GM18909 (cell line): ENCODE measurements at regions not wholly inside any gene's neighbourhood (a gene's known extent, or its start where the extent isn't known, plus 50 kb on each side); places are given as distances from the start of the nearest gene placed in this dataset.
A peak's percentile ranks its signal among the peaks of the same experiment; 100 is the strongest.
"Not testable (repeated sequence)": the region's sequence is repeated elsewhere in the genome, so short reads cannot be mapped to it uniquely, and the experiment has no call there.

Source experiments
- ATAC-seq: cut with Tn5 transposase; IDR thresholded peaks from one replicate; pipeline ENCODE4 v1.9.1; 2021; ENCODE audit warnings: mild to moderate bottlenecking; ENCODE audit not compliant: unreplicated experiment, poor library complexity

GRCh38 chr5:51156838-51157237 lies 226.4 kb upstream of the ISL1 start:
- no peak for ATAC-seq

- ATAC-seq, result no peak
Measured at GRCh38 chr5:51159164-51159563, 224.1 kb upstream of the ISL1 start.

- no peak for ATAC-seq
Measured at GRCh38 chr5:51159606-51160005, 223.6 kb upstream of the ISL1 start.

- ATAC-seq, result no peak
Measured at GRCh38 chr5:51162245-51162644, 221.0 kb upstream of the ISL1 start.

- not testable (repeated sequence) for ATAC-seq
Measured at GRCh38 chr5:51165621-51166020, 217.6 kb upstream of the ISL1 start.

GRCh38 chr5:51172903-51173626 lies 210.2 kb upstream of the ISL1 start:
- ATAC-seq, result no peak

DNA sequence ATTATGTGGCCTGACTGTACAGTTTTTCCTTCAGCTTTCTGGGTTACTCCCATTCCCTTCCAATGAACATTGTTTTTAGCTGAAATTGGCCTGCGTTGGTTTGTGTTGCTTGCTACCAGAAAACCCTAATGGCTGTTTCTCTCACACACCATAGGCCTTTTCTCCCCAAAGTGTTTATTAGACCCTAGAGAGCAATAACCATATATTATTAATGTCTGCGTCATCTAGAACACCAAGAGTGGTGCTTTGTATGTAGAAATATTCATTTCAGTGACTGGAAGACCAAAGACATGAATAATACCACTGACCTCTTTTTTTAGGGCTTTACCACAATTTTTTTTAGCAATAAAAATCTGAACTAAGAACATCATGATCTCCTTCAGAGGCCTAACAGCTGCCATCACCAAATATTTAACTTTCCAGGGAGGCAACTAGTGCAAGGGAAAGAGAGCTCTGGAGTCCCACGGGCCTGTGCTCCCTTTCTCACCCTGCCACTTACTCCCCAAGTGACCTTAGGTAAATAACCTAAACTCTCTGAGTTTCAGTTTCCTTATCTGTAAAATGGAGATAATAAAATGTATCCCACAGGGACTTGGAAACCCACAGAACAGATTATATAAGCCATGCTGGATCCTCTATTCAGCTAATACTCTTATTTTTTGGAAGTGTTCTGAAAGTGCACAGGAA lies 201.9 kb upstream of the ISL1 start:
- no peak for ATAC-seq

DNA sequence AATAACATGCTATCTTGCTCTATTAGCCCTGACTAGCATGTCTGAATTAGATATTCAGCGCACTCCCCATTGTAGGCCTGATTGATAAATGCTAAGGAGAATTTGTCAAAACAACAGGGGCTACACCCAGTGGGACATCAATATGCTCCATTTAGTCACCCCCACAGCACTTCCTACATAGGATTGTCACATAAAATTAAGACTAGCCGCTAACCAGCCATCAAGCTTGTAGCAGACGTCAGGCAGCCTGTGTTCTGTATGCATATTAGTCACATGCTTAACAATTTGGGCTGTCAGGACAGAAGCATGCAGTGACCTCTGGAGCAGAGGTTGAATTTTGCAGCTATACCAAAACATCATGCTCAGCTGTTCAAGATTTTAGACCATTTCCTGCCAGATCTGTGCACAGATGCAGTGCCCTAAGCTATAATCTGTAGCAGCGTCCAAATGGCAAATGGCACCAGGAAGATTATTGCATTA lies 197.4 kb upstream of the ISL1 start:
- ATAC-seq, result no peak

DNA sequence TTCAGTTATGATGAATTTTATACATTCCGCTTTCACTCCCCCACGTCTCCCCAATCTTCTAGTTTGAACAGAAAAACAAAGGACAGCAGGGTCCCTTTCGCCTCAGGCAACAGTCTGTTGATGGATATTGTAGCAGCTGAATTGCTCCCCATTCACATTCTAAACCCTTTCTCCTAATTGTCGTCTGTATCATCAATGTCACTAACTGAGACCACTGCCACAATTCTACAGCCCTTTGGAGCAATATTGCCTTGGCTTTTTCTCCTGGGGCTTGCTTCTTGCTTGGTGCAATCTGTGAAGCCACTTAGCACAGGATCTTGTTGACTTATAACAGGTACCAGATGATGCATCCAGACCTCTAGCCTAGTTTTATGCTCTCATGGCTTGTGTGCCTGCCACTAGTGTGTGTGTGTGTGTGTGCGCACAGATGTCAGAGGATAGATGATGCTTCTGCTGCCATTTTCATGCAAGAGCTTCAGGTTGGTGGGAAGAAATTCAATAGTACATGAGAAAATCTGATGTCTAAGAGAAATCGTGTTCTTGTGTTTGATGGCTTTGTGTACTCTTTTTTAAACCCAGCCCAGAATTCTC lies 195.2 kb upstream of the ISL1 start:
- no peak for ATAC-seq

DNA sequence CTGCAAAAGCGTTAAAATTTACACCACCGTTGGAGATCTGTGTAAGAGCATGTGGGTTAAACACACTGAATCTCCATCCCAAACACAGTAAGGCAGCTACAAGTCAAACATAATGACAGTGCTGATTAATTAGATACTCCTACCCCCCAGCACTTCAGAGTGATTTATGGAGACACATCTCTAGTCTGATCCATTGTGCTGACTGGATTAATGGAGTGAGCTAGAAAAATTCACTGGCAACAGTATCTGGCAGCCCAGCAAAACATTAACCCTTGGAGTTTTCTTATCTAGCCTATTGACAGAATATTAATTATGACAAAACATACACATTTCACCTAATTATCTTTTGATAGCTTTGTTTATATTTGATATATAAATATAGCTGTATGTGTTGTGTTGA lies 188.6 kb upstream of the ISL1 start:
- no peak for ATAC-seq

GRCh38 chr5:51201024-51201423 lies 182.2 kb upstream of the ISL1 start:
- ATAC-seq, result no peak

- no peak for ATAC-seq
Measured at GRCh38 chr5:51201708-51202107, 181.5 kb upstream of the ISL1 start.

DNA sequence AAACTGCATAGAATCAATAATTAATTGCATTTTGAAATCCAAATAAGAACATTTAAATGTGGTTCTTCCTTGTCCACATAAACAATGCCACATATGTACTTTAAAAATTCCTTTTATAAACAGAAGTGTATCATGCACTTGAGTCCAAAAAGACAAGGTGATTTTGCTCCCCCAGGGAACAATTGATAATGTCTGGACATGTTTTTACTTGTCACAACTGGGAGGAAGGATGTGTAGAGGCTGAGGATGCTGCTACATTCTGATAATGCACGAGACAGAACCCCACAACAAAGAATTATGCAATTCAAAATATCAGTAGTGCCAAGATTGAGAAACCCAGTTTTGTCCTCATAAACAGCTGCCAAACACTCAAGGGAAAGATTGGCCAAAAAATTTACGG lies 181.1 kb upstream of the ISL1 start:
- ATAC-seq, result no peak

- ATAC-seq, result peak; percentile 50
Measured at GRCh38 chr5:51203598-51203997, 179.7 kb upstream of the ISL1 start.

DNA sequence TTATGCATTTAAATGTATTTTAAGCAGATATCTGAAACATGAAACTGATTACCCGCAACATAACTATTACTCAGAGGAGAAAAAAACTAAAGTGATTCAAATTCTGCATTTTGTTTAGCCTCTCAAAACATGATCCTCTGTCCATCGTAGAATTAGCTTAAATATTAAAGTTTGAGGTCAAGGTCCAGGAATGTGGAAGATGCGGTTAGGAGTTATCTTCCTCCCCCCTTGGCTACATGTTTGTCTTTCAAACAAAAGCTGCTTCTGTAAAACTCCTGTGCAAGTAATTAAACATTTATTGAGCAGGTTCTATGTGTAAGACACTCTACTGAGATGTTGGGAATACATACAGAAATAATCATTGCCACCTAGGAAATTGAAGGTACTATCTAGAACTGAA lies 175.0 kb upstream of the ISL1 start:
- no peak for ATAC-seq

GRCh38 chr5:51214746-51215145 lies 168.5 kb upstream of the ISL1 start:
- ATAC-seq, result no peak

DNA sequence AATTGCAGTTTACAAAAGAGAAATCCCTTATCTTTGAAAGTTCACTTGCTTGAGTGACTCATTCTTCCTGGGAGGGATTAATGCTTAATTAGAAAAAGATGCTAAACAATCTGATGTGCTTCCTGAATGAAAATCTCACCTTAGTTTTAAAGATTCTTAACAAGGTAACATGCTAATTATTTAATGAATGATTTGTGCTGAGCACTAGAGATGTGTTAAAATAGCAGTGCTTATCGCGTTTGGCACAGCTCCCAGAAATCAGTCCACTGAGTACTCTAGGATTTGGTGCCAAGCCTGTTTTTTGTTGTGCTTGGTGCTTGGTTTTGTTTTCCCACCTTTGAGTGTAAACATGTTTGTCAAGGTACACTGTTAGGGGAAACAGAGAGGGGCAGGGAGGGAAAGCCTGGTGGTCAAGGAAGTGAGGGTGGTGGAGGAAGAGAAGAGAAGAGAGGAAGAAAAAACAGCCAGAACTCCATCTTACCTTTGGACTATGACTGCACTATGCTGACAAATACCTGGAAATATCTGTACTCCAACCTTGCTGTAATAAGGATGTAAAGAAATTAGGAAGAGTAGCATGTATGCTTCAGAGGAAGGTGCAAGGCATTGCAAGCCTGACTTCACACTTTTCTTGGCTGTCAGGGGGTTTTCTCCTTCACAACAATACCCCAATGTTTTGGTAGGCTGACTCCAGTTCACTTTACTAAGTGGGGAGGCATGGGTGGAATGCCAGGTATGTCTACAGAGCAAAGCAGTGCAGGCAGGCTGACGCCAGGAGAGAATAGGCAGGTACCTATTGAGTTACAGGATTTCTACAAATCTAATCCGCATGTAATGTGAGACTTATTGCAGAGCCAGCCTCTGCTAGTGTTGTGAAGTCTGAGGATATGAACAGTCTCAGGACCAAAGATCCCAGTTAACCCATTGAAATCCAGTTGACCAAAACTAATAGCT lies 157.2 kb upstream of the ISL1 start:
- no peak for ATAC-seq

DNA sequence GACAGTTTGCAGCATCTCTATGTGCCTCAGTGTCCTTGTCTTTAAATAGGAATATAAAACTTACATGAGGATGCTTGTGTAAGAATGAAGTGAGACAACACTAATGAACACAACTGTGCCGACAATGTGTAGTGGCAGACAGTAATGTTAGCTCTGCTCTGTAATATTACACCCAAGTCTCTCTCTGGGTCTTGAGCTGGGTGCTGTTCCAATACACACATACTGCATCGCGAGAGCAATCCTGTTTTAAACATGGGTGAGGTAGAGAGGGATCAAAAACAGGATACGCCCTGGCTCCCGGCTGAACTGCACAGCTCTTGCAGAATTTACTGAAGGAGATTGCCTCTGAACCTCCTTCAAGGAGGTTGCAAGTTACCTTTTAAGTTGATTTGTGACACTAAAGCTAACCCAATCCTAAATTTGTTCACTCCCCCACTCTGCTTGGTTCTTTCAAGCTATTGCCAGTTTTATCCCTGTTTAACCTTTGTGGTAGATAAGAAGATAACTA lies 155.2 kb upstream of the ISL1 start:
- ATAC-seq, result no peak

- ATAC-seq, result no peak
Measured at GRCh38 chr5:51230336-51230735, 152.9 kb upstream of the ISL1 start.

DNA sequence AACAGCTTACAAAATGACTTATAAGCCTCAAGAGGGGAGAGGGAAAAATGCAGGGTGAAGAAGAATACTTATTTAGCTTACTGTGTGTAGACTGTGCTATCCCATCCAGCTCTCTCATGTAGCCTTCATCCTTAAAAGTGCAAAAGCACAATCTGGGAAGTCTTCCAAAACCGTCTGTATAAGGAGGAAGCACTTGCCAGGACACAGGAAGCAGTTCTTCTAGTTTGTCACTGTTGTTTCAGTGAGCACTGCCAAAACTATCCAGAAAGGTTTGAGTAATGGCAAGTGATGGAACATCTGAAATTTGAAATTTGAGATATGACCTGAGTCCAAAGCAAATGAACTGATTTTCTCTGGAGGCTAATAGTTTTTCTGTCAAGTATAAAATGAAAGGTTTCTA lies 140.8 kb upstream of the ISL1 start:
- no peak for ATAC-seq
